Urinary bladder (tissue), 3 donors: ENCODE measurements at regions not wholly inside any gene's neighbourhood (a gene's known extent, or its start where the extent isn't known, plus 50 kb on each side); places are given as distances from the start of the nearest gene placed in this dataset.

Experiments used
- DNase-seq: peaks from one replicate; pipeline ENCODE4 v3.0.0-alpha.2; 2015; ENCODE audit errors: extremely low spot score
- H3K27ac ChIP-seq: one replicate; pipeline ENCODE4 v1.5.1; 2013; ENCODE audit warnings: low read depth, mild to moderate bottlenecking, moderate library complexity
- H3K36me3 ChIP-seq: one replicate; pipeline ENCODE4 v1.6.1; 2013; ENCODE audit warnings: mild to moderate bottlenecking, moderate library complexity; ENCODE audit not compliant: insufficient read depth
- H3K4me1 ChIP-seq: one replicate; pipeline ENCODE4 v1.6.1; 2013; ENCODE audit warnings: mild to moderate bottlenecking, moderate library complexity; ENCODE audit not compliant: insufficient read depth
- H3K4me3 ChIP-seq: one replicate; pipeline ENCODE4 v1.5.1; 2013; ENCODE audit warnings: low read depth, low read length
- WGBS: extraction: QIAGEN DNeasy Blood & Tissue Kit; methylation state at CpG from one replicate; pipeline ENCODE4 v1.1.7; 2013; 5-methylcytosine and 5-hydroxymethylcytosine counted together
- donor health status: healthy with polysubstance abuse.
- donor health status: healthy.

DNA sequence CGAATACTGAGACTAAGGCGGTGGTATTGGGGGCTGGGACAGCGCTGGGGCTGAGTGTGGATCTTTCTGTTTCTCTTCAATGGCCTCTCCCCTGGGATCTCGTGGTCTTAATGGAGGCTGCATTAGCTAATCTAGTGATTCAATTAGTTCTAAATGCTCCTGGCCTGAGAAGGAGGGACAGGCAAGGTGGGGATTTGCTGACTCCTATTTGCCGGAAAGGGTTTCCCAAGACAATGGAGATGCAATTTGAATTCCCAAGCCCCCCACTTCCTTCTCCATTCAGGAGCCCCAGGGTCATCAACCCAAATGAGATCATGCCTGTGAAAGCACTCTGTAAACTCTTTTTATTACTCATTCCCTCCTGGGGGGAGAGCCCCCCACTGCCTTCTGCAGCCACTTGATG is 111.7 kb upstream of the PLXNA4 start:
- WGBS, result 54% methylated on average over 5 of the region's 5 CpGs
- no peaks in the 10 kb centered on the region for H3K4me1 ChIP-seq
- H3K36me3 ChIP-seq, result no peaks in the 10 kb centered on the region
- H3K27ac ChIP-seq, result no peak overlapping the region
- peak; percentile 3 for DNase-seq
- no peak overlapping the region for H3K4me3 ChIP-seq

- H3K4me1 ChIP-seq, result no peaks in the 10 kb centered on the region
- no peaks in the 10 kb centered on the region for H3K36me3 ChIP-seq
- H3K4me3 ChIP-seq, result no peak overlapping the region
- DNase-seq, result no peak
- H3K27ac ChIP-seq, result no peak overlapping the region
- WGBS, result 87% methylated on average over 1 of the region's 1 CpG
These were observed 110.7 kb upstream of the PLXNA4 start for GRCh38 chr7:132687016-132687415.

DNA sequence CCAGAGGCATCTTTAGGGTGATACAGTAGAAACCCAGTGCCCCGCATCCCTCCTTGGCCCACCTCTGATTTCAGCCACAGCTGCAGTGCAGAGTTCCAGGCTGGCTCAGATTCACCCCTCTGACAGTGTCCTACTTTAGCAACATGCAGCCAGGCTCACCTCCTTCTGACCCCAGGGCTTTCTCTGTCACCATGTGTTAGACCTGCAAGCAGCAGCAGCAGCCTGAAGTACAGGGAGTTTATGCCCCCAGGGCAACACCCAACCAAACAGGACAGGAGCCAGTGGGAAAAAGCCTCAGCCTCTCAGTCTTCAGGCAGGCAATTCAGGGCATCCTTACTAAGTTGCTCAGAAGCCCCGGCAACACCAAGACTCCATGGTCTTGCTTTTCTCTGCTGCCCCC is 109.0 kb upstream of the PLXNA4 start:
- H3K36me3 ChIP-seq, result no peaks in the 10 kb centered on the region
- no peaks in the 10 kb centered on the region for H3K4me1 ChIP-seq

DNA sequence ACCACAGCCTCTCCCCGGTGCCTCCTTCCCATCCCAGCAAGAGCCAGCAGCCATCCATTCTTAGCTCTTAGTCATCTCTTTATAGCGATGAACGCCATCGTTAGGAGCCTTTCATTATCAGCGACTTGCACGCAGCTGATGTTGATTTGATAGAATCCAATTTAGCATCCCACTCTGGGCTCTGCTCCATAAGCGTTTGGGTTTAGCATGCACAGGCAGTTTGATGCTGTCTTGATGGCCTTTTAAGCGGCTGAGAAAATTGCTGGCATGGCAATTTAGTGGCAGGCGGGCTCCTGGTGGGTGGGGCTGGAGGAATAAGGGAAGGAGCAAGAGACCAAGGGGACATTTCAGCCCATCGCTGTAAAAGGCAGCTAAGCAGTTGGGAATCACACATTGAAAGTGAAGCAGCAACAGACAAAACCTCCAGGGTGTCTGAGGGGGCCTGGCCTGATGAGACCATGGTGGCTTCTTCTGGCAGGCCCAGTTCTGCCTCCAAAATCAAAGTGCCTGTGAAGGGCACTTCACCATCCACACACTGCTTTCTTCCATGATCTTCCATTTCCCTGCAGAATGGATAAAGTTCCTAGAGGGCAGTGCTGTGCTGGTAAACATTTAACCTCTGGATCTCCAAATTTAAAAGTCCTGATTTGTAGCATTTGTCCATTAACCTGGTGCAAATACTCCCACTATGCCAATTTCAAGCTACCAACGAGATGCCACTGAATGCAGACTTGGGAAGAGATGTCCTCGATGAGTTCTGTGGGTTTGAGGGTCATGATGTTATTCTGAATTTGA is 107.8 kb upstream of the PLXNA4 start:
- 87% methylated on average over 12 of the region's 12 CpGs for WGBS
- no peaks in the 10 kb centered on the region for H3K4me1 ChIP-seq
- no peak for DNase-seq
- H3K36me3 ChIP-seq, result no peaks in the 10 kb centered on the region
- no peak overlapping the region for H3K27ac ChIP-seq
- no peak overlapping the region for H3K4me3 ChIP-seq

More for the DNA sequence above, 109.0 kb upstream of the PLXNA4 start:
- Histone ChIP-seq H3K27ac (no peak overlapping the region), H3K4me3 (no peak overlapping the region)
- 95% methylated on average over 2 of the region's 2 CpGs for WGBS
- no peak for DNase-seq

DNA sequence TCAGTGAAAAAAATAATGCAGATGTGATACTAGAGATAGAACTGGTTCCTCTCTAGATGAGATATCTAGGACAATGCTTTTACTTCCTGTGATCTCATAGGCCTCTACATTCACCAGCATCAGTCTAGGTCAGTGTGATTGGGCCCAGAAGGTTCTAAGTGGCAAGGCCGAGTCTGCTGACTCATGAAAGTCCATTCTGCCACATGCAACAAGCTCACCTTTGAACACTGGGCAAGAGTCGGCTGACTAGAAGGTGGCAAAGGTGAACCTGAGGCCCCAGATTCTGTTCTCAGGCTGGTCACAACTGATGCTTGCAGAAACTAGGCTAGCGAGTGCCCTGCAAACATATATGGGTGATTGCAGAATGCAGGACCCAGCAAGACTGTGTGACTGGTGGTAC is 105.7 kb upstream of the PLXNA4 start:
- no peak for DNase-seq
- Histone ChIP-seq H3K36me3 (no peaks in the 10 kb centered on the region), H3K4me3 (no peak overlapping the region), H3K27ac (no peak overlapping the region), H3K4me1 (no peaks in the 10 kb centered on the region)
- WGBS, result 91% methylated on average over 3 of the region's 3 CpGs

- no peaks in the 10 kb centered on the region for H3K4me1 ChIP-seq
- H3K27ac ChIP-seq, result no peak overlapping the region
- no peak for DNase-seq
- H3K4me3 ChIP-seq, result no peak overlapping the region
- H3K36me3 ChIP-seq, result no peaks in the 10 kb centered on the region
These were observed 104.3 kb upstream of the PLXNA4 start for GRCh38 chr7:132680590-132680989.

- WGBS, result 75% methylated on average over 2 of the region's 2 CpGs
- no peaks in the 10 kb centered on the region for H3K36me3 ChIP-seq
- H3K27ac ChIP-seq, result no peak overlapping the region
- H3K4me1 ChIP-seq, result no peaks in the 10 kb centered on the region
- no peak overlapping the region for H3K4me3 ChIP-seq
- no peak for DNase-seq
These were observed 102.4 kb upstream of the PLXNA4 start for GRCh38 chr7:132678656-132679055.

GRCh38 chr7:132677918-132678317 is 101.6 kb upstream of the PLXNA4 start:
- Histone ChIP-seq H3K4me3 (no peak overlapping the region), H3K4me1 (no peaks in the 10 kb centered on the region), H3K27ac (no peak overlapping the region), H3K36me3 (no peaks in the 10 kb centered on the region)
- 76% methylated on average over 5 of the region's 5 CpGs for WGBS
- DNase-seq, result no peak

DNA sequence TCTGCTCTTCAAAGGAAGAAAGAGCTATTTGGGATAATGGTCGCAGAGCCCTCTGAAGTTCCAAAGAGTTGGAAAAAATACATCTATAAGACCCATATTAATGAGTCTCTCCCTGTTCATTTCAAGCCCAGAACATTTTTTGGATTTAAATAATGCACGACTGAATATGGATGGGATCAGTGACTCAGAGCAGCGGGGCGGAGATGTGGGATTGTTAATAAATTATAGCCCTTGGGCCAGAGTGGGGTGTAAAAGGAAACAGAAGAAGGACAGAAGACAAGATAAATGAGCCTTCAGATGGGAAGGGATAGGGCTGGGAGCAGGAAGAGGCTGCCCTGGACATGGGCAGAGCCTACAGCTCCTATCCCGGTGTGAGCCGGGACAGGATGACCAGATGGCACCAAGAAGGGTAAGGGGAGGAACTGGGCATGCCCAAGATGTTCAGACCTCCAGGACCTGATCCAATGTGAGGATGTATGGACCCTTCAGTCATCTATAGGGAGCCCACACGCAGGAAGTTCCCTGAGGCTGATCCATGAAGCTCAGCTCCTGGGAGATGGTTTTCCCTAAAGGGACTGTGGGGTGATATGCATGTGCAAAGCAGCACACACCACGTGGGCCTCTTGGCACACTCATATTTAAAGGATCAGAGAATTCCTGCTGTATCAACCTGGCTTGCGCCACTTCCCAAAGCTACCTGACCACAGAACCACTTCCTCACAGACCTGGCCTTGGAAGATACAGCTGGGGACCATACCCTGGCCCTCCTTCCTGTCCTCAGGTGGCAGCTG is 96.1 kb upstream of the PLXNA4 start:
- H3K36me3 ChIP-seq, result no peaks in the 10 kb centered on the region
- no peak overlapping the region for H3K27ac ChIP-seq
- WGBS, result 85% methylated on average over 9 of the region's 9 CpGs
- no peak for DNase-seq
- H3K4me1 ChIP-seq, result no peaks in the 10 kb centered on the region
- no peak overlapping the region for H3K4me3 ChIP-seq

DNA sequence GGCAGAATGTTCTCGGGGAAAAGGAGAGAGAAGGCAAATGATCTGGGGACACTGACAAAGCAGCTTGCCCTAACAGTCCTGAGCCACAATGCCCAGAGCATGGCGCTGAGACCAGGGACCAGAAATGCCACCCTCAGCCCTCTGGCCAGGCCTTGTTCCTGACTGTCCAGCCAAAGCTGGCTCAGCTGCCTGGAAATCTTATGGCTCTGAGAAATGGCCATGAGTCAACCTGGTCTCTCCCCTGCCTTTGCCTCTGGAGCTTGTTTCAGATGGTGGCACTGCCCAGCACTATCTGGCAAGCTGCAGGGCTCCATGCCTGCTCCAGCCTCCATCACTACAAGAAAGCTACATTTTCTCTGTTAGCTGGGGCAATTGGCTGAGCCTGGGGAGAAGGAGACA is 90.5 kb upstream of the PLXNA4 start:
- no peak overlapping the region for H3K27ac ChIP-seq
- H3K4me3 ChIP-seq, result no peak overlapping the region
- WGBS, result 91% methylated on average over 2 of the region's 2 CpGs
- no peaks in the 10 kb centered on the region for H3K4me1 ChIP-seq
- no peak for DNase-seq
- no peaks in the 10 kb centered on the region for H3K36me3 ChIP-seq

DNA sequence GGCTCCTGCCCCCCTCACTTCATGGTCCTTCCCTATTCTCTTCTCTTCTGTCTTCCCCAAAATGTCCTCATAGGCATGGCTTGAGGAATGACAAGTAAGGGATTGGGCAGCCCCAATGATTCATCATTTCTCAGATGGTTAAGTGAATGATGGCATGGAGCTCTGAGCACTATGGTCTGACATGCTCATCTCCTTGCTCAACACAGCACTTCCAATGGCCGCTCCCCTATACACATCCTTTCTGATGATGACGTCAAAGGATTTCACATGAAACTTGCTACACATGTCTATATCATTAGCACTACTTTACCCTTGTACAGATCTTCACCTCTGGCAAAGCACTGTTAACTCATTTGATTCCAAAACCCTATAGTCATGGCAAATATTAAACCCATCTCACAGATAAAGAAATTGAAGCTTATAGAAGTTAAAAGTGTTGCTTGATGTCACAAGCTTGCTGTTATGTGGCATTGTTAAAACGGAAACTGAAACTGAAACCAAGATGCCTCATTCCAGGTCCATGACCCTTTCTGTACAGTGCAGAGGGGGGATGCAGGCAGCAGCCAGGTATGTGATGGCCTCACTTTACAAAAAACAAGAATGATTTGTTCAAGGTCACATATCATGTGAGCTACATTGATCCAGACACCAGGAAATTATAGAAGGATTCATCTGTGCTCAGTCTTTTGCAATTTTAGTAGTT is 90.0 kb upstream of the PLXNA4 start:
- DNase-seq, result no peak
- WGBS, result 77% methylated on average over 3 of the region's 3 CpGs
- Histone ChIP-seq H3K27ac (no peak overlapping the region), H3K4me1 (no peaks in the 10 kb centered on the region), H3K36me3 (no peaks in the 10 kb centered on the region), H3K4me3 (no peak overlapping the region)

DNA sequence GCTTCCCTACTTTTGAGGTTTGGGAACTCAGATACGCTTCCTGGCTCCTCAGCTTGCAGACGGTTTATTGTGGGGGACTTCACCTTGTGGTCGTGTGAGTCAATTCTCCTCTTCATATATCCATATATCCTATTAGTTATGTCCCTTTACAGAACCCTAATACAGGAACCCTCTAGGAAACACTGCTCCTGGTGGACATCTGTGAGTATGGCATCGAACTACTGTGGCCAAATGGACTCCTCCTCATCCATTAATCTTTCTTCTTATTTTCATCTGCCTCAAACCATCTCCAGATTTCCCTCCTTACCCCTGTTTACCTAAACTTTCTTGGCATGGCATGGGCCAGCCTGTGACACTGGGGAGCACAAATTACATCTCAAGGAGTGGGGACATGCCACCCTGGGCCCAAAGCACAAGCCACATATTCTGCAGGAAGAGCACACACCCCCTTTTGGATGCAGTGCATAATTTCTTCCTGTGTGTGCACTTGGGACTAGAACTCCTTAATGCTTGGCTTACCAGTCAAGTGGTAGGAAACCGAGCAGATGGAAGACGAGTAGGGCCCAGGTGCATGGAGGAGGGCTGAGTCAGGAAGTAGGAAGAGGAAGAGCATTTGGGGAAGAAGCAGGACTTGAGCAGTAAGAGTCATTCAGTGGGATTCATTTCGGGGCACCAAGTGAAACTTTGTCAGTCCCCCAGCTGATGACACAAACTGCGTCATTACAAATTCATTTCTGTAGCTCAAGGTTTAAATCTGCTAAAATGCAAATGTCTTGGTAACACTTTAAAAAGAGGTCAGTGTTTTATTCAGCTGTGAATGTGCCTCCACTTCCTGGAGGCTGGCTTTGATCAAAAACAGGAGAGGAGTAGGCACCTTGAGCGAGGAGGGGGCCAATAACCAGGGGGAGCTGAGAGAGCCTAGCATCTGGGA is 80.8 kb upstream of the PLXNA4 start:
- DNase-seq, result no peak
- no peak overlapping the region for H3K4me3 ChIP-seq
- no peaks in the 10 kb centered on the region for H3K4me1 ChIP-seq
- H3K36me3 ChIP-seq, result no peaks in the 10 kb centered on the region
- WGBS, result 81% methylated on average over 9 of the region's 9 CpGs
- H3K27ac ChIP-seq, result no peak overlapping the region

- Histone ChIP-seq H3K36me3 (no peaks in the 10 kb centered on the region), H3K27ac (no peak overlapping the region), H3K4me3 (no peak overlapping the region), H3K4me1 (no peaks in the 10 kb centered on the region)
- 91% methylated on average over 3 of the region's 3 CpGs for WGBS
- no peak for DNase-seq
These were observed 80.1 kb upstream of the PLXNA4 start for GRCh38 chr7:132656341-132656740.
